ENCODE measurements at regions not wholly inside any gene's neighbourhood (a gene's known extent, or its start where the extent isn't known, plus 50 kb on each side); places are given as distances from the start of the nearest gene placed in this dataset.

- no peak for TF ChIP-seq CTCF (IDR thresholded peaks at IDR 0.05)
- TF ChIP-seq POLR2A (IDR thresholded peaks at IDR 0.05), result no peak
- no peak for TF ChIP-seq POLR2AphosphoS5 (IDR thresholded peaks at IDR 0.05)
- no peak for TF ChIP-seq EP300 (IDR thresholded peaks at IDR 0.05)
Measured at GRCh38 chr20:21947406-21947805, 241.9 kb downstream of the PAX1 start.

Measured in upper lobe of left lung (tissue), 4 donors.